K562 (cell line): ENCODE measurements at regions not wholly inside any gene's neighbourhood (a gene's known extent, or its start where the extent isn't known, plus 50 kb on each side); places are given as distances from the start of the nearest gene placed in this dataset.

Experiments used
- CHD4 ChIP-seq: fragments of 200-600 bp; sonication (generic); IDR thresholded peaks from 3 replicates; pipeline ENCODE4 v1.6.1; 2012; ENCODE audit warnings: low read depth, mild to moderate bottlenecking, mixed read lengths, low read length, inconsistent platforms; ENCODE audit not compliant: insufficient read depth, insufficient replicate concordance, poor library complexity, severe bottlenecking
- CTCF ChIP-seq, 3 experiments: IDR thresholded peaks in 2 of 3; conservative IDR thresholded peaks in 1 of 3; 2 replicates each; pipeline ENCODE4 v1.5.1; 2011 to 2012; ENCODE audit warnings: low read length in 3 of 3, mild to moderate bottlenecking in 3 of 3, control low read depth in 2 of 3, improper control_type of control experiment in 1 of 3, inconsistent platforms in 1 of 3, low read depth in 1 of 3, mixed read lengths in 1 of 3, moderate library complexity in 1 of 3; ENCODE audit not compliant: insufficient read depth in 2 of 3
- EZH2 ChIP-seq: IDR thresholded peaks from 2 replicates; pipeline ENCODE4 v1.6.1; 2012; ENCODE audit warnings: low read depth, mild to moderate bottlenecking, inconsistent platforms, low read length, borderline replicate concordance
- GATAD2B ChIP-seq: fragments of 450-650 bp; IDR thresholded peaks from 2 replicates; pipeline ENCODE4 v1.6.1; 2017; ENCODE audit warnings: mild to moderate bottlenecking, borderline replicate concordance
- JUND ChIP-seq, 2 experiments: IDR thresholded peaks; 2 replicates in 1 of 2; 3 replicates in 1 of 2; pipeline ENCODE4 v1.6.1; 2011; ENCODE audit warnings: borderline replicate concordance in 2 of 2, low read depth in 2 of 2, low read length in 2 of 2, improper control_type of control experiment in 1 of 2, missing biosample characterization in 1 of 2, missing genetic modification characterization in 1 of 2, missing genetic modification reagents in 1 of 2
- MAFG ChIP-seq: fragments of 450-650 bp; conservative IDR thresholded peaks from 2 replicates; pipeline ENCODE4 v1.6.1; 2016; ENCODE audit warnings: missing genetic modification characterization, missing compliant biosample characterization
- POLR2H ChIP-seq: IDR thresholded peaks from 2 replicates; pipeline ENCODE4 v1.6.1; 2016; ENCODE audit warnings: missing genetic modification characterization, low read depth, mild to moderate bottlenecking, control low read depth, missing compliant biosample characterization, moderate library complexity
- RFX1 ChIP-seq: fragments of 450-650 bp; IDR thresholded peaks from 2 replicates; pipeline ENCODE4 v1.6.1; 2016; ENCODE audit warnings: mild to moderate bottlenecking, moderate library complexity
- TAF15 ChIP-seq: fragments of 200-400 bp; formaldehyde crosslinking; IDR thresholded peaks from 2 replicates; pipeline ENCODE4 v1.6.1; 2017; ENCODE audit warnings: mild to moderate bottlenecking, low read depth, low read length, moderate library complexity
- ZFX ChIP-seq: sonication (generic); formaldehyde crosslinking; IDR thresholded peaks from 2 replicates; pipeline ENCODE4 v1.8.0; 2022; ENCODE audit warnings: mild to moderate bottlenecking, missing genetic modification reagents, moderate library complexity
- ZHX1 ChIP-seq: fragments of 150-350 bp; conservative IDR thresholded peaks from 2 replicates; pipeline ENCODE4 v1.6.1; 2014; ENCODE audit warnings: low read length
- ZNF146 ChIP-seq: IDR thresholded peaks from one replicate; pipeline ENCODE4 v1.6.1; 2018; ENCODE audit warnings: missing compliant biosample characterization; ENCODE audit not compliant: unreplicated experiment
- ZNF175 ChIP-seq: fragments of 200-800 bp; sonication (Bioruptor generic); IDR thresholded peaks from 2 replicates; pipeline ENCODE4 v1.6.1; 2016; ENCODE audit warnings: low read depth, mild to moderate bottlenecking, missing genetic modification characterization, missing compliant biosample characterization

- TF ChIP-seq EZH2 (no peak), TAF15 (no peak), ZNF146 (CRISPR knock-in tag) (no peak), CTCF (IDR thresholded peaks at IDR 0.05 in 2 of 3, conservative IDR thresholded peaks at IDR 0.05 in 1 of 3; ENCODE audit: insufficient read depth in 2 of 3, low read depth in 1 of 3, low read length in 3 of 3) (no peak), ZHX1 (no peak), POLR2H (no peak), GATAD2B (no peak), CHD4 (no peak), MAFG (tag) (no peak), JUND (IDR thresholded peaks at IDR 0.05; ENCODE audit: borderline replicate concordance, low read depth, low read length) (no peak), JUND (tag; IDR thresholded peaks at IDR 0.05; ENCODE audit: borderline replicate concordance, low read depth, low read length) (no peak), ZFX (no peak), ZNF175 (no peak), RFX1 (no peak)
These were observed 61.2 kb downstream of the KLF6 start for GRCh38 chr10:3723766-3724165.
